Activated T-cell treated with anti-CD3 and anti-CD28 coated beads, Interleukin-2, amount 50 U/mL, for 4 hours (primary cell): ENCODE measurements at regions not wholly inside any gene's neighbourhood (a gene's known extent, or its start where the extent isn't known, plus 50 kb on each side); places are given as distances from the start of the nearest gene placed in this dataset.

Experiments used
- ATAC-seq, 2 donors: fragments of 200-7000 bp; cut with Tn5 transposase; one replicate each; pipeline ENCODE4 v1.10.0; 2021
- DNase-seq: peaks from one replicate; pipeline ENCODE4 v3.0.0-alpha.2; 2020
- H3K27me3 Mint-ChIP-seq: one replicate; pipeline ENCODE4 v1.8.0; 2021; ENCODE audit warnings: low read depth, mixed read lengths
- H3K36me3 Mint-ChIP-seq: one replicate; pipeline ENCODE4 v1.8.0; 2022; ENCODE audit warnings: mixed read lengths; ENCODE audit not compliant: insufficient read depth
- H3K4me1 Mint-ChIP-seq: one replicate; pipeline ENCODE4 v1.8.0; 2021; ENCODE audit warnings: low read depth, mixed read lengths
- H3K4me3 Mint-ChIP-seq: one replicate; pipeline ENCODE4 v1.8.0; 2021; ENCODE audit warnings: mild to moderate bottlenecking, moderate library complexity, mixed read lengths
- H3K9me3 Mint-ChIP-seq: one replicate; pipeline ENCODE4 v1.8.0; 2021; ENCODE audit warnings: mixed read lengths

DNA sequence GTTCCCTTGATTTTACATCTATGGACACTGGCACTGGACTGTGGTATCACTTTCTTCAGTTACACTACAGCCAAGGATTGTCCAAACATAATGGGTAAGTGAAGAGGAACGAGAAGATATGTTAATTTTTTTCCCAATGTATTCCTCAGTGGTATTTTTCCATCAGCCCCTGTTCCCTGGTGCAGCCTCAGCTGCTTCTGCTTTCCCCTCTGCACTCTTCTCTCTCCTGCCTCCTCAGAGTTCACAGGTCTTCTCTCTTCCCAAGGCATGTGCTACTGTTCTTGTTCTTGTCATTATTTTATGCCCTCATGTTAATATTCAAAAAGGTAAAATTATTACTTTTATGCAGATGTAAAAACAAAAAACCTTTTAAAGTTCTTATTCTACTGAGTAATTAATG is 378.0 kb upstream of the NRXN1 start:
- ATAC-seq: no peak
- Mint-ChIP-seq H3K9me3 (peaks cover 32% of the 10 kb centered on the region), H3K27me3 (no peaks in the 10 kb centered on the region), H3K4me3 (no peak overlapping the region), H3K36me3 (no peaks in the 10 kb centered on the region), H3K4me1 (no peaks in the 10 kb centered on the region)
- no peak for DNase-seq

GRCh38 chr2:51404226-51404625 is 372.3 kb upstream of the NRXN1 start:
- Mint-ChIP-seq H3K36me3 (no peaks in the 10 kb centered on the region), H3K27me3 (no peaks in the 10 kb centered on the region), H3K4me1 (no peaks in the 10 kb centered on the region), H3K9me3 (peaks cover 41% of the 10 kb centered on the region), H3K4me3 (no peak overlapping the region)
- ATAC-seq (no peak), DNase-seq (no peak)

- H3K9me3 Mint-ChIP-seq: peaks cover 25% of the 10 kb centered on the region
- H3K4me3 Mint-ChIP-seq: no peak overlapping the region
- no peak for ATAC-seq
- no peaks in the 10 kb centered on the region for H3K4me1 Mint-ChIP-seq
- no peaks in the 10 kb centered on the region for H3K36me3 Mint-ChIP-seq
- H3K27me3 Mint-ChIP-seq: no peaks in the 10 kb centered on the region
- DNase-seq: no peak
Measured at GRCh38 chr2:51401546-51401945, 369.6 kb upstream of the NRXN1 start.

DNA sequence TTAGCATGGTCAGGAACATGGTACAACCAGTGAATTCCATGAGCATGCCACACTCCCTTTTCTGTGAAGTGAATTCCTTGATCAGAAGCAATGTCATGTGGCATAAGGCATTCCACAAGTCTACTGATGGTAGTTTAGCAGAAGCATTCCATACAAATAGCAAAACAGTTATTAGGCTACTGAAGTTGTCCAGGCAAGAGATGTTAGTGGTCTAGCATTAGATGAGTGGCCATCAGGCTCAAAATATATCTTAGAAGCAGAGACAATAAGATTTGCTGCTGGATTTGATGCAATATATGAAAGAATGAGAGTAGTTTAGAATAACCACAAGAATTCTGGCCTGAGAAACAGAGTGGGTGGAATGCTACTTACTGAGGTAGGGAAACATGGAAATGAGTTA is 355.3 kb upstream of the NRXN1 start:
- ATAC-seq (no peak), DNase-seq (no peak)
- no peaks in the 10 kb centered on the region for H3K36me3 Mint-ChIP-seq
- H3K4me1 Mint-ChIP-seq: no peaks in the 10 kb centered on the region
- H3K9me3 Mint-ChIP-seq: peaks cover 20% of the 10 kb centered on the region
- H3K27me3 Mint-ChIP-seq: no peaks in the 10 kb centered on the region
- no peak overlapping the region for H3K4me3 Mint-ChIP-seq

DNA sequence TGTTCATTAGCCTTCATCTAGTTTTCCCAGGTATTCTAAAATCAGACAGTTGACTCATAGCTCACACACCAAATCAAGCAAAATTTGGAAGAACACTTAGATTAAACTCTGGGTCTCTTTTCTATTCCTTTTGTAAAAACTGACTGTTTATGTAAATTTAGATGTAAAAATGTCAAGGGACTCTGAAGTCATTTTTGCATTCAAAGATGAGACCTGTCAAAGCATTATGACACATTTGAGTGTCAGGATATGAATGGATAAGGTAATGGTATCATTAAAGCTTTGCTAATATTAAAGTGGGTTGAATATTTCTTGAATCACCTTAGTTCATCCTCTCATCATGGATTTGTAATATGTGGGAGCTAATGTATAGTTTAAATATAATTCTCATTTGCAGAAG is 348.1 kb upstream of the NRXN1 start:
- Mint-ChIP-seq H3K9me3 (peaks cover 4% of the 10 kb centered on the region), H3K36me3 (no peaks in the 10 kb centered on the region), H3K4me3 (no peak overlapping the region), H3K27me3 (no peaks in the 10 kb centered on the region), H3K4me1 (no peaks in the 10 kb centered on the region)
- DNase-seq (no peak), ATAC-seq (no peak)

- Mint-ChIP-seq H3K9me3 (peaks cover 18% of the 10 kb centered on the region), H3K4me1 (no peaks in the 10 kb centered on the region), H3K27me3 (no peaks in the 10 kb centered on the region), H3K36me3 (no peaks in the 10 kb centered on the region), H3K4me3 (no peak overlapping the region)
- ATAC-seq (no peak), DNase-seq (no peak)
Measured at GRCh38 chr2:51368250-51368649, 336.3 kb upstream of the NRXN1 start.

DNA sequence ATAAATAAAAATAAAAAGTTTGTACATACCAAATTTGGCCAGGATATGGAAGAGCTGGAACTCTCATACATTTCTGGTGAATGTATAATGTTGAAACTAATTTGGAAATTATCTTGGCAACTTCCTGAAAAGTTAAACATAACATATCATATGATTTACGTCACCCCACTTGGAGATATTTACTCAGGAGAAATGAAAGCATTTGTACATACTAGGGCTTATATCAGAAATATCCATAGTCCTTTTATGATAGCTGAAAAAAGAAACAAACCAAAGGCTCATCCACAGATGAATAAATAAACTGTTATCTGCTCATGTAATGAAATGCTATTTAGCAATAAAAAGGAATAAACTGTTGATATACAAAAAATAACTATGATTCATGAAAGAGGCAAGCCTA is 318.2 kb upstream of the NRXN1 start:
- no peak overlapping the region for H3K4me3 Mint-ChIP-seq
- no peaks in the 10 kb centered on the region for H3K4me1 Mint-ChIP-seq
- no peaks in the 10 kb centered on the region for H3K9me3 Mint-ChIP-seq
- no peaks in the 10 kb centered on the region for H3K36me3 Mint-ChIP-seq
- H3K27me3 Mint-ChIP-seq: no peaks in the 10 kb centered on the region
- no peak for ATAC-seq
- no peak for DNase-seq

GRCh38 chr2:51344886-51345285 is 313.0 kb upstream of the NRXN1 start:
- ATAC-seq (no peak), DNase-seq (no peak)
- Mint-ChIP-seq H3K36me3 (no peaks in the 10 kb centered on the region), H3K4me1 (no peaks in the 10 kb centered on the region), H3K9me3 (no peaks in the 10 kb centered on the region), H3K27me3 (no peaks in the 10 kb centered on the region), H3K4me3 (no peak overlapping the region)

- Mint-ChIP-seq H3K36me3 (no peaks in the 10 kb centered on the region), H3K4me3 (no peak overlapping the region), H3K4me1 (no peaks in the 10 kb centered on the region), H3K9me3 (peaks cover 11% of the 10 kb centered on the region), H3K27me3 (no peaks in the 10 kb centered on the region)
- ATAC-seq: no peak
- no peak for DNase-seq
Measured at GRCh38 chr2:51335087-51336058, 303.4 kb upstream of the NRXN1 start.

DNA sequence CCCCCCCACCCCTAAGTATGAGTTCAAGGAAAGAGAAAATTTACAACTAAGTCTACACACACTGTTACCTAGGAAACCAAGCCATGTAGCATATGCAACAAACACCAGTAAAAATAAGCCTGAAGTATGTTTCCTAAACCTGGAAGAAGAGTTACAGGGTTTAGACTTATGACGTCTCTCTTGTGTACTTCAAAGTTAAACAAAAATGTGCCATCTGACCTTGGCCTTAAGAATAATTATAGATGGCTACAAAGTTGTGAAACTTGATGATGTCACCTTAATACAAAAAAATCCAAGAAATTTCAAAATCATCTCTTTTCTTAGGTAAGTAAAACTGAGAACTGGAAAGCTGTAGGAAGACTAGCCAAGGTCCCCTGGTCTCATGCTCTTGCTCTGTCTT is 297.6 kb upstream of the NRXN1 start:
- H3K36me3 Mint-ChIP-seq: no peaks in the 10 kb centered on the region
- ATAC-seq: no peak

GRCh38 chr2:51324051-51324450 is 292.1 kb upstream of the NRXN1 start:
- no peaks in the 10 kb centered on the region for H3K27me3 Mint-ChIP-seq
- no peaks in the 10 kb centered on the region for H3K36me3 Mint-ChIP-seq
- DNase-seq: no peak
- no peak overlapping the region for H3K4me3 Mint-ChIP-seq
- no peak for ATAC-seq
- H3K4me1 Mint-ChIP-seq: no peaks in the 10 kb centered on the region
- H3K9me3 Mint-ChIP-seq: peaks cover 23% of the 10 kb centered on the region

More for the DNA sequence above, 297.6 kb upstream of the NRXN1 start:
- H3K9me3 Mint-ChIP-seq: peaks cover 16% of the 10 kb centered on the region
- DNase-seq: no peak
- H3K4me3 Mint-ChIP-seq: no peak overlapping the region
- no peaks in the 10 kb centered on the region for H3K27me3 Mint-ChIP-seq
- no peaks in the 10 kb centered on the region for H3K4me1 Mint-ChIP-seq

DNA sequence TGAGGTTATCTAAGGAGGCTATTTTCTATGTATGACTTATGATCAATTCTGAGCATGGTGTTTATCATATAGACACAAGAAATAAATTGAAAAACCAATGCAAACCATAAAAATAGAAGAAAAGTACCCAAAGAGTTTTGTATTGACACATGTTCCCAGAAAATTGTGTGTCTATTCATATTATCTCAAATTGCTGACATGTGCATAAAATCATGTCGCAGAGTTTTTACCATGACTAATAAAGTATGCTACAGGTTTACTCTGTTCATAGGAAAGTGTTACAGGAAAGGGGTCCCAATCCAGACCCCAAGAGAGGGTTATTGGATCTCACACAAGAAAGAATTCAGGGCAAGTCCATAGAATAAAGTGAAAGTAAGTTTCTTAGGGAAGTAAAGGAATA is 290.7 kb upstream of the NRXN1 start:
- ATAC-seq: no peak
- DNase-seq: no peak
- peaks cover 23% of the 10 kb centered on the region for H3K9me3 Mint-ChIP-seq
- no peaks in the 10 kb centered on the region for H3K4me1 Mint-ChIP-seq
- H3K4me3 Mint-ChIP-seq: no peak overlapping the region
- no peaks in the 10 kb centered on the region for H3K27me3 Mint-ChIP-seq
- no peaks in the 10 kb centered on the region for H3K36me3 Mint-ChIP-seq

GRCh38 chr2:51304311-51304710 is 272.4 kb upstream of the NRXN1 start:
- Mint-ChIP-seq H3K36me3 (no peaks in the 10 kb centered on the region), H3K27me3 (no peaks in the 10 kb centered on the region), H3K4me1 (no peaks in the 10 kb centered on the region), H3K4me3 (no peak overlapping the region), H3K9me3 (peaks cover 27% of the 10 kb centered on the region)
- ATAC-seq (no peak), DNase-seq (no peak)

GRCh38 chr2:51301381-51301780 is 269.4 kb upstream of the NRXN1 start:
- peaks cover 30% of the 10 kb centered on the region for H3K9me3 Mint-ChIP-seq
- H3K4me1 Mint-ChIP-seq: no peaks in the 10 kb centered on the region
- DNase-seq: no peak
- no peaks in the 10 kb centered on the region for H3K36me3 Mint-ChIP-seq
- ATAC-seq: no peak
- H3K27me3 Mint-ChIP-seq: no peaks in the 10 kb centered on the region
- H3K4me3 Mint-ChIP-seq: no peak overlapping the region

- ATAC-seq: no peak
- H3K27me3 Mint-ChIP-seq: no peaks in the 10 kb centered on the region
- no peak for DNase-seq
- no peak overlapping the region for H3K4me3 Mint-ChIP-seq
- H3K36me3 Mint-ChIP-seq: no peaks in the 10 kb centered on the region
- H3K9me3 Mint-ChIP-seq: peaks cover 19% of the 10 kb centered on the region
- H3K4me1 Mint-ChIP-seq: no peaks in the 10 kb centered on the region
Measured at GRCh38 chr2:51299370-51299769, 267.4 kb upstream of the NRXN1 start.
